ENCODE measurements at regions not wholly inside any gene's neighbourhood (a gene's known extent, or its start where the extent isn't known, plus 50 kb on each side); places are given as distances from the start of the nearest gene placed in this dataset.

GRCh38 chr16:62963846-62964245 lies 927.6 kb upstream of the CDH8 start:
- TF ChIP-seq, protein P1, sequence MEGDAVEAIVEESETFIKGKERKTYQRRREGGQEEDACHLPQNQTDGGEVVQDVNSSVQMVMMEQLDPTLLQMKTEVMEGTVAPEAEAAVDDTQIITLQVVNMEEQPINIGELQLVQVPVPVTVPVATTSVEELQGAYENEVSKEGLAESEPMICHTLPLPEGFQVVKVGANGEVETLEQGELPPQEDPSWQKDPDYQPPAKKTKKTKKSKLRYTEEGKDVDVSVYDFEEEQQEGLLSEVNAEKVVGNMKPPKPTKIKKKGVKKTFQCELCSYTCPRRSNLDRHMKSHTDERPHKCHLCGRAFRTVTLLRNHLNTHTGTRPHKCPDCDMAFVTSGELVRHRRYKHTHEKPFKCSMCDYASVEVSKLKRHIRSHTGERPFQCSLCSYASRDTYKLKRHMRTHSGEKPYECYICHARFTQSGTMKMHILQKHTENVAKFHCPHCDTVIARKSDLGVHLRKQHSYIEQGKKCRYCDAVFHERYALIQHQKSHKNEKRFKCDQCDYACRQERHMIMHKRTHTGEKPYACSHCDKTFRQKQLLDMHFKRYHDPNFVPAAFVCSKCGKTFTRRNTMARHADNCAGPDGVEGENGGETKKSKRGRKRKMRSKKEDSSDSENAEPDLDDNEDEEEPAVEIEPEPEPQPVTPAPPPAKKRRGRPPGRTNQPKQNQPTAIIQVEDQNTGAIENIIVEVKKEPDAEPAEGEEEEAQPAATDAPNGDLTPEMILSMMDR (IDR thresholded peaks at IDR 0.05; ENCODE audit: poor library complexity), result no peak
- no peak for TF ChIP-seq EZH2phosphoT487 (IDR thresholded peaks at IDR 0.05; ENCODE audit: low read depth, severe bottlenecking, unreplicated experiment)
